NCI-H2107 treated with DMSO at 0.1 percent for 48 hours (cell line): ENCODE measurements at regions not wholly inside any gene's neighbourhood (a gene's known extent, or its start where the extent isn't known, plus 50 kb on each side); places are given as distances from the start of the nearest gene placed in this dataset.
"Not testable (repeated sequence)": the region's sequence is repeated elsewhere in the genome, so short reads cannot be mapped to it uniquely, and the experiment has no call there.

Source experiments
- DNase-seq: peaks from one replicate; lab custom pipeline; 2025; ENCODE audit not compliant: unreplicated experiment; lab: John Stamatoyannopoulos, UW

GRCh38 chr3:118805007-118805406 is 229.6 kb downstream of the IGSF11 start:
- DNase-seq = no peak

- no peak for DNase-seq
These were observed 228.2 kb downstream of the IGSF11 start for GRCh38 chr3:118806423-118806822.

GRCh38 chr3:118807349-118807748 is 227.3 kb downstream of the IGSF11 start:
- not testable (repeated sequence) for DNase-seq

GRCh38 chr3:118808723-118809122 is 225.9 kb downstream of the IGSF11 start:
- no peak for DNase-seq

- DNase-seq = no peak
These were observed 224.7 kb downstream of the IGSF11 start for GRCh38 chr3:118809696-118810498.

GRCh38 chr3:118810499-118811035 is 224.1 kb downstream of the IGSF11 start:
- DNase-seq = no peak

- DNase-seq = no peak
These were observed 223.4 kb downstream of the IGSF11 start for GRCh38 chr3:118811236-118811732.

- no peak for DNase-seq
These were observed 221.2 kb downstream of the IGSF11 start for GRCh38 chr3:118813472-118813871.

- peak; percentile 46 for DNase-seq
These were observed 216.9 kb downstream of the IGSF11 start for GRCh38 chr3:118817748-118818165.

GRCh38 chr3:118818386-118818785 is 216.3 kb downstream of the IGSF11 start:
- DNase-seq = no peak

- DNase-seq = no peak
These were observed 211.0 kb downstream of the IGSF11 start for GRCh38 chr3:118823626-118824025.

GRCh38 chr3:118827446-118827845 is 207.2 kb downstream of the IGSF11 start:
- no peak for DNase-seq

- DNase-seq = no peak
These were observed 206.3 kb downstream of the IGSF11 start for GRCh38 chr3:118828351-118828750.

GRCh38 chr3:118833075-118833474 is 201.6 kb downstream of the IGSF11 start:
- DNase-seq = no peak

- DNase-seq = no peak
These were observed 195.8 kb downstream of the IGSF11 start for GRCh38 chr3:118838871-118839270.

GRCh38 chr3:118842147-118842863 is 192.3 kb downstream of the IGSF11 start:
- no peak for DNase-seq

- no peak for DNase-seq
These were observed 188.5 kb downstream of the IGSF11 start for GRCh38 chr3:118846176-118846575.
